IPS-15b (cell line): ENCODE measurements at regions not wholly inside any gene's neighbourhood (a gene's known extent, or its start where the extent isn't known, plus 50 kb on each side); places are given as distances from the start of the nearest gene placed in this dataset.

Experiments
- H3K27me3 ChIP-seq: one replicate; pipeline ENCODE4 v1.6.1; 2013; ENCODE audit warnings: low read length; ENCODE audit not compliant: control insufficient read depth, insufficient read depth
- H3K36me3 ChIP-seq: one replicate; pipeline ENCODE4 v1.6.1; 2013; ENCODE audit warnings: low read length; ENCODE audit not compliant: control insufficient read depth, insufficient read depth
- H3K4me1 ChIP-seq: one replicate; pipeline ENCODE4 v1.6.1; 2013; ENCODE audit warnings: mild to moderate bottlenecking, low read length; ENCODE audit not compliant: control insufficient read depth, insufficient read depth
- H3K4me3 ChIP-seq: one replicate; pipeline ENCODE4 v1.5.1; 2013; ENCODE audit warnings: low read depth, low read length
- H3K9ac ChIP-seq: one replicate; pipeline ENCODE4 v1.6.1; 2013; ENCODE audit warnings: low read depth, mild to moderate bottlenecking, low read length
- H3K9me3 ChIP-seq: one replicate; pipeline ENCODE4 v1.6.1; 2013; ENCODE audit warnings: mild to moderate bottlenecking, low read length; ENCODE audit not compliant: control insufficient read depth, insufficient read depth

DNA sequence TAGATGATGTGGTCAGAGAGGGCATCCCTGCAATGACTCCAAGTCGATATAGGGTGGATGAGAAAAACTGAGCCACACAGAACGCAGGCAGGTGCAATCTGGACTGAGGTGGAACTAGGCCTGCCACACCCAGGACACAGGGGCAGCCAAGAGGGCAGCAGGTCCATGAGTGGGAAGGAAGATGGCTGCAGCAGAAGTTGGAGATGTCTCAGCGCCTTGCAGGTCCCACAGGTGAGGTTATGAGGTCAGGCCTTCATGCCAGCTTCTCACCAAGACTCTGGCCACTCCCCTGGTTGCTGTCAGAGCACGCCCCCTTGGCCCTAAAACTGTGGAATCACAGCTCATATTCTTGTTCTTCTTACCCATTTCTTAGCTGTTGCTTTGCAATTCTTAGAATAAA lies 147.7 kb upstream of the VSTM2B start:
- no peaks in the 10 kb centered on the region for H3K9me3 ChIP-seq
- H3K36me3 ChIP-seq, result no peaks in the 10 kb centered on the region
- H3K4me1 ChIP-seq, result no peaks in the 10 kb centered on the region
- peaks cover 2% of the 10 kb centered on the region for H3K27me3 ChIP-seq
- H3K9ac ChIP-seq, result no peak overlapping the region
- no peak overlapping the region for H3K4me3 ChIP-seq

- Histone ChIP-seq H3K9ac (no peak overlapping the region), H3K36me3 (no peaks in the 10 kb centered on the region), H3K4me3 (no peak overlapping the region), H3K9me3 (no peaks in the 10 kb centered on the region), H3K27me3 (peaks cover 2% of the 10 kb centered on the region), H3K4me1 (no peaks in the 10 kb centered on the region)
Measured at GRCh38 chr19:29378543-29379080, 147.2 kb upstream of the VSTM2B start.

DNA sequence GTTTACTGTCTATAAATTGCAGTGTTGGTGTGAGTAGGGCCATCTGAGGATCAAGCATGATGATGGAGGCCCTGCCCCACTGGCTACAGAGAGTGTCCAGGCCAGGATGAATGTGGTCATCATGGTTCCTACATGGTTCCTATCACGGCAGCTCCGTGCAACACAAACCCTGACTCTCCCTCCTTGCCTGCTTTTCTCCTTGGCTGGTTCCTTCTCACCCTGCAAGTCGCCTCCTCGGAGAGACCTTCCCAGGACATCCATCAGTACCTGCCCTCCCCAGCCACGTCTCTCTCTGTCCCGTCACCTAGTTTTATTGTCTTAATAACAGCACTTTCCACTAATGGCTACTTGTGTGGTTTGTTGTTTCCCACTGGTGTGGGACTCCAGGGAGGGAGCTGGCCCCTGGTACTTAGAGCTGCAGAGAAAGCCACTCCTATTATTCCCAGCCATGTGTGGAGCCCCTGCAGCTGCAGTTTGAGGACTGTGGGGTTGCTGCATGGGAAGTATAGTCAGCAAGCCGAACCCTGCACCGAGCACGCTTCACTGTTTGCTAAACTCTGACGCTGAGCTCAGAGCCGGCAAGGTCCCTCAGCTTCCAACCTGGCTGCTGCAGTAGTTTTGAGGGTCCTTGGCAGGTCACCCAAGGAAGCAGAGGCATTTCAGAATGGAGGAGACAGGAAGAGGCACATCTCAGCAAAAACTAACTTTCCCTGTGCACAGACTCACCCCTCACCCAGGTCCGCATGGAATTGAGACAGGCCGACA lies 146.4 kb upstream of the VSTM2B start:
- H3K9ac ChIP-seq, result no peak overlapping the region
- no peaks in the 10 kb centered on the region for H3K4me1 ChIP-seq
- H3K27me3 ChIP-seq, result peaks cover 2% of the 10 kb centered on the region
- H3K9me3 ChIP-seq, result no peaks in the 10 kb centered on the region
- H3K4me3 ChIP-seq, result no peak overlapping the region
- H3K36me3 ChIP-seq, result no peaks in the 10 kb centered on the region

DNA sequence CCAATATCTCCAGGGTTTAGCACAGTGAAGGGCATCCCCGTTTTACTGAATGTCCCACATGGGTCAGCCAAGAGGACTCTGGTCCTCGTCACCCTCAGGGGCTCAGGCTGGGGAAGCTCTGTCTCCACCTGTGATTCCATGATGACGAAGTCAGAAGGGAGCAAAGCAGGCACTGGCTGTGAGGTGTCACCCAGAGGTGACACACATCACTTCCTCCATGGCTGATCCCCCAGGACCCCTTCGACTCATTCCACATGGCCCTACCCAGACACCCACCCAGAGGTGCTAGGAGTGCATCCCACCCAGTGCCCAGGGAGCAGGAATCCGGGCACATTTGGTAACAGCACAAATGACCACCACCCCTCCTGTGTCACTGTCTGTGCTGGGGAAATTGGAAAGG lies 145.2 kb upstream of the VSTM2B start:
- H3K36me3 ChIP-seq, result no peaks in the 10 kb centered on the region

GRCh38 chr19:29381353-29382203 lies 144.2 kb upstream of the VSTM2B start:
- no peaks in the 10 kb centered on the region for H3K4me1 ChIP-seq
- no peaks in the 10 kb centered on the region for H3K9me3 ChIP-seq
- no peak overlapping the region for H3K4me3 ChIP-seq
- no peaks in the 10 kb centered on the region for H3K36me3 ChIP-seq
- H3K9ac ChIP-seq, result no peak overlapping the region
- H3K27me3 ChIP-seq, result peaks cover 2% of the 10 kb centered on the region

More for the DNA sequence above, 145.2 kb upstream of the VSTM2B start:
- no peak overlapping the region for H3K4me3 ChIP-seq
- no peak overlapping the region for H3K9ac ChIP-seq
- no peaks in the 10 kb centered on the region for H3K9me3 ChIP-seq
- H3K27me3 ChIP-seq, result peaks cover 2% of the 10 kb centered on the region
- H3K4me1 ChIP-seq, result no peaks in the 10 kb centered on the region

DNA sequence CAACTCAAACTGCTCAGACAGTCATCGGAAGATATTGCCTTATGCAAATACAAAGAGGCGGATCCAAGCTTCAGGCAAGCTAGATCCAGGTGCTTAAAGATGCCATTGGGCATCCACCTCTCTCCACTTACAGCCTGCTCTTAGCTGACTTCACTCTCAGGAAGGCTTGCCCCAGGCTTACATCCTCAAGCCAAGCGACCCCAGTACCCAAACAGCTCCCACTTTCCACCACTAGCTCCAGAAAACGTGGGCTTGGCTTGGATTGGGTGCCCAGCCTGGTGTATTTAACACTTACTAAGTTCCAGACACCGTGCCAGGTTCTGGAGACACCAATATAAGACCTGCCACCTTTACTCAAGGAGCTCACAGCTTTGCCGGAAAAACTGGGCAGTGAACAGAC lies 142.1 kb upstream of the VSTM2B start:
- Histone ChIP-seq H3K4me1 (no peaks in the 10 kb centered on the region), H3K36me3 (no peaks in the 10 kb centered on the region), H3K9ac (no peak overlapping the region), H3K4me3 (no peak overlapping the region), H3K9me3 (no peaks in the 10 kb centered on the region), H3K27me3 (peaks cover 2% of the 10 kb centered on the region)

GRCh38 chr19:29384656-29385055 lies 141.1 kb upstream of the VSTM2B start:
- Histone ChIP-seq H3K4me3 (no peak overlapping the region), H3K9me3 (no peaks in the 10 kb centered on the region), H3K27me3 (peaks cover under 1% of the 10 kb centered on the region), H3K4me1 (no peaks in the 10 kb centered on the region), H3K36me3 (no peaks in the 10 kb centered on the region), H3K9ac (no peak overlapping the region)

- H3K27me3 ChIP-seq, result no peaks in the 10 kb centered on the region
- no peak overlapping the region for H3K9ac ChIP-seq
- H3K4me3 ChIP-seq, result no peak overlapping the region
- no peaks in the 10 kb centered on the region for H3K36me3 ChIP-seq
- H3K4me1 ChIP-seq, result no peaks in the 10 kb centered on the region
- no peaks in the 10 kb centered on the region for H3K9me3 ChIP-seq
Measured at GRCh38 chr19:29385191-29385795, 140.5 kb upstream of the VSTM2B start.

GRCh38 chr19:29386970-29387369 lies 138.8 kb upstream of the VSTM2B start:
- no peaks in the 10 kb centered on the region for H3K36me3 ChIP-seq
- H3K27me3 ChIP-seq, result no peaks in the 10 kb centered on the region
- H3K9ac ChIP-seq, result no peak overlapping the region
- H3K4me1 ChIP-seq, result no peaks in the 10 kb centered on the region
- H3K4me3 ChIP-seq, result no peak overlapping the region
- H3K9me3 ChIP-seq, result no peaks in the 10 kb centered on the region

DNA sequence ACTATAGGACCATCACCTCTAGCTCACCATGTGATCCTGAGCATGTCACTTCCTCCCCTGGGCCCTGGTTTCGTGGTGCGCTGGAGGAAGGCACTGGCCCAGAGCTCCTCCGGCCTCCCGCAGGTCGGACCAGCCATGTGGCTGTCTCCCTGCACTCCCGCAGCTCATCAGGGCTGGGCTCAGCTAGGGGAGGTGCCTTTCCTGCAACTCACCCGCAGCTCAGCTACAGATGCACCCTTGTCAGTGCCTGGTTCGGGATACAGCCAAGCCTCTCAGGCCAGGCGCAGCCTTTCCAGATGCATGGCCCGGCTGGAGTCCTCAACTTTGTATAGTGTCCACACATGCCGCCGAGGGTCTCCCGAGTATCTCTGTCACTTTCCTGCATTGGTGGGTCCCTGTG lies 138.2 kb upstream of the VSTM2B start:
- Histone ChIP-seq H3K9me3 (no peaks in the 10 kb centered on the region), H3K4me1 (no peaks in the 10 kb centered on the region), H3K27me3 (no peaks in the 10 kb centered on the region), H3K36me3 (no peaks in the 10 kb centered on the region), H3K4me3 (no peak overlapping the region), H3K9ac (no peak overlapping the region)

GRCh38 chr19:29389495-29389894 lies 136.3 kb upstream of the VSTM2B start:
- H3K4me1 ChIP-seq, result peaks cover 4% of the 10 kb centered on the region
- no peak overlapping the region for H3K9ac ChIP-seq
- no peaks in the 10 kb centered on the region for H3K27me3 ChIP-seq
- H3K36me3 ChIP-seq, result no peaks in the 10 kb centered on the region
- H3K9me3 ChIP-seq, result no peaks in the 10 kb centered on the region
- H3K4me3 ChIP-seq, result no peak overlapping the region
